NB4 (cell line): ENCODE measurements at regions not wholly inside any gene's neighbourhood (a gene's known extent, or its start where the extent isn't known, plus 50 kb on each side); places are given as distances from the start of the nearest gene placed in this dataset.

Experiments
- POLR2A ChIP-seq: IDR thresholded peaks from 2 replicates; pipeline ENCODE4 v1.6.1; 2011; ENCODE audit warnings: mild to moderate bottlenecking; ENCODE audit not compliant: insufficient read length; ENCODE audit errors: extremely low read depth
- TF ChIP-seq, protein P1 (sequence below): IDR thresholded peaks from one replicate; pipeline ENCODE4 v1.5.1; 2012; ENCODE audit warnings: low read depth, low read length
- TF ChIP-seq, protein P2 (sequence below): IDR thresholded peaks from 2 replicates; pipeline ENCODE4 v1.6.1; 2011; ENCODE audit warnings: low read depth, low read length

DNA sequence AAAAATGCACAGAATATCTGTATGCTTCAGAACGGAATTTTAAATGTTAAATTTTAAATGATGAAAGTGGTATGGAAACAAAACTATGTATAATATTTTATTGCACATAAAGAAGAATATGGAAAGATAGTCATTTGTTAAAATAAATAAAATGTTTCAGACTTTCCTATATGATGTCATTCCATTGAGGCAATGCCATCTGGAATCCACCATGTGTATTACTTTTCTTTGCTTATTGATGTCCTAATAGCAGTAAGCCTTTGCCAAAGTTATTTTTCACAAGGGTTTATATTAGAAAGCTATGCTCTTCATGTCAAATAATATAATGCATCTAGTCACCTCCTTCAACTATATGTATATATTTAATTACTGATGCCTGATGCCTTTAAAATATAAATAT, 601.6 kb upstream of the PKDCC start:
- TF ChIP-seq, protein P1, sequence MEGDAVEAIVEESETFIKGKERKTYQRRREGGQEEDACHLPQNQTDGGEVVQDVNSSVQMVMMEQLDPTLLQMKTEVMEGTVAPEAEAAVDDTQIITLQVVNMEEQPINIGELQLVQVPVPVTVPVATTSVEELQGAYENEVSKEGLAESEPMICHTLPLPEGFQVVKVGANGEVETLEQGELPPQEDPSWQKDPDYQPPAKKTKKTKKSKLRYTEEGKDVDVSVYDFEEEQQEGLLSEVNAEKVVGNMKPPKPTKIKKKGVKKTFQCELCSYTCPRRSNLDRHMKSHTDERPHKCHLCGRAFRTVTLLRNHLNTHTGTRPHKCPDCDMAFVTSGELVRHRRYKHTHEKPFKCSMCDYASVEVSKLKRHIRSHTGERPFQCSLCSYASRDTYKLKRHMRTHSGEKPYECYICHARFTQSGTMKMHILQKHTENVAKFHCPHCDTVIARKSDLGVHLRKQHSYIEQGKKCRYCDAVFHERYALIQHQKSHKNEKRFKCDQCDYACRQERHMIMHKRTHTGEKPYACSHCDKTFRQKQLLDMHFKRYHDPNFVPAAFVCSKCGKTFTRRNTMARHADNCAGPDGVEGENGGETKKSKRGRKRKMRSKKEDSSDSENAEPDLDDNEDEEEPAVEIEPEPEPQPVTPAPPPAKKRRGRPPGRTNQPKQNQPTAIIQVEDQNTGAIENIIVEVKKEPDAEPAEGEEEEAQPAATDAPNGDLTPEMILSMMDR, result no peak
- TF ChIP-seq, protein P2, sequence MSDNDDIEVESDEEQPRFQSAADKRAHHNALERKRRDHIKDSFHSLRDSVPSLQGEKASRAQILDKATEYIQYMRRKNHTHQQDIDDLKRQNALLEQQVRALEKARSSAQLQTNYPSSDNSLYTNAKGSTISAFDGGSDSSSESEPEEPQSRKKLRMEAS, result no peak
- no peak for TF ChIP-seq POLR2A
